ENCODE measurements at regions not wholly inside any gene's neighbourhood (a gene's known extent, or its start where the extent isn't known, plus 50 kb on each side); places are given as distances from the start of the nearest gene placed in this dataset.

DNA sequence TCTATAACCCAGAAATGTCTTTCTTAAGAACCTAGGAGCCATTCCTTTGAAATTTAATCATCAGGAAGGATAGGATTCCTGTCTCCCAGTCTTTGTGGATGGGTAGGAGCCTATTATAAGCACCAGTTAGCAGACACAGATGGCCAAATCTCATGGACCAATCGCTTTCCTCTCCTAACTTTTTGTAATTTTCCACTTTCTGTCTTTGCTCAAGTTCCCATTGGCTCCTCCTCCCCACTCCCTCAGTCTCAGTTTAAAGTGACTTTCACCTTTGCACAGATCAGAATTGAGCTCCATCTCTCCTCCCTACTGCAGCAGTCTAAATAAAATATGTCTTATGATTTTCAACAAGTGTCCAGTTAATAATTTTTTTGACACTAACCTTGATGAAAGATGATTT is 192.3 kb downstream of the HS3ST3A1 start:
- TF ChIP-seq, protein P1, sequence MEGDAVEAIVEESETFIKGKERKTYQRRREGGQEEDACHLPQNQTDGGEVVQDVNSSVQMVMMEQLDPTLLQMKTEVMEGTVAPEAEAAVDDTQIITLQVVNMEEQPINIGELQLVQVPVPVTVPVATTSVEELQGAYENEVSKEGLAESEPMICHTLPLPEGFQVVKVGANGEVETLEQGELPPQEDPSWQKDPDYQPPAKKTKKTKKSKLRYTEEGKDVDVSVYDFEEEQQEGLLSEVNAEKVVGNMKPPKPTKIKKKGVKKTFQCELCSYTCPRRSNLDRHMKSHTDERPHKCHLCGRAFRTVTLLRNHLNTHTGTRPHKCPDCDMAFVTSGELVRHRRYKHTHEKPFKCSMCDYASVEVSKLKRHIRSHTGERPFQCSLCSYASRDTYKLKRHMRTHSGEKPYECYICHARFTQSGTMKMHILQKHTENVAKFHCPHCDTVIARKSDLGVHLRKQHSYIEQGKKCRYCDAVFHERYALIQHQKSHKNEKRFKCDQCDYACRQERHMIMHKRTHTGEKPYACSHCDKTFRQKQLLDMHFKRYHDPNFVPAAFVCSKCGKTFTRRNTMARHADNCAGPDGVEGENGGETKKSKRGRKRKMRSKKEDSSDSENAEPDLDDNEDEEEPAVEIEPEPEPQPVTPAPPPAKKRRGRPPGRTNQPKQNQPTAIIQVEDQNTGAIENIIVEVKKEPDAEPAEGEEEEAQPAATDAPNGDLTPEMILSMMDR (conservative IDR thresholded peaks at IDR 0.05; ENCODE audit: low read depth, low read length) = no peak
- TF ChIP-seq EZH2 (IDR thresholded peaks at IDR 0.05; ENCODE audit: low read length, unreplicated experiment) = no peak
